CD14-positive monocyte (primary cell): ENCODE measurements at regions not wholly inside any gene's neighbourhood (a gene's known extent, or its start where the extent isn't known, plus 50 kb on each side); places are given as distances from the start of the nearest gene placed in this dataset.

Experiments
- DNase-seq, 3 donors: peaks; one replicate each; pipeline ENCODE4 v3.0.0-alpha.2; 2011 to 2022
- H2AFZ ChIP-seq: 2 replicates; pipeline ENCODE4 v1.6.0; 2012; ENCODE audit warnings: mild to moderate bottlenecking, low read depth, low read length, inconsistent platforms; ENCODE audit not compliant: insufficient read depth, poor library complexity, severe bottlenecking
- H3K27ac ChIP-seq, 2 donors: 1 replicate in 1 of 2; 2 replicates in 1 of 2; pipeline ENCODE4 v1.5.1; 2012 to 2013; ENCODE audit warnings: low read length in 2 of 2, control low read depth in 1 of 2, inconsistent platforms in 1 of 2, low read depth in 1 of 2, mild to moderate bottlenecking in 1 of 2
- H3K27me3 ChIP-seq, 2 donors: one replicate each; pipeline versions ENCODE4 v1.6.0 to v1.6.1; 2011 to 2013; ENCODE audit warnings: low read length in 2 of 2; ENCODE audit not compliant: control insufficient read depth in 2 of 2, insufficient read depth in 2 of 2
- H3K36me3 ChIP-seq, 2 donors: replicated peaks in 1 of 2; 1 replicate in 1 of 2; 2 replicates in 1 of 2; pipeline versions ENCODE4 v1.5.1 to v1.6.1; 2012 to 2013; ENCODE audit warnings: low read length in 2 of 2, control low read depth in 1 of 2, inconsistent platforms in 1 of 2, mild to moderate bottlenecking in 1 of 2; ENCODE audit not compliant: insufficient read depth in 2 of 2, control insufficient read depth in 1 of 2
- H3K4me1 ChIP-seq, 2 donors: 1 replicate in 1 of 2; 2 replicates in 1 of 2; pipeline versions ENCODE4 v1.5.1 to v1.6.1; 2012 to 2013; ENCODE audit warnings: low read length in 2 of 2, control low read depth in 1 of 2, inconsistent platforms in 1 of 2, mild to moderate bottlenecking in 1 of 2, moderate library complexity in 1 of 2; ENCODE audit not compliant: insufficient read depth in 2 of 2, control insufficient read depth in 1 of 2
- H3K4me2 ChIP-seq: replicated peaks from 2 replicates; pipeline ENCODE3; 2012; ENCODE audit warnings: low read length, moderate library complexity, mild to moderate bottlenecking; ENCODE audit not compliant: poor library complexity, severe bottlenecking; ENCODE audit errors: extremely low read depth
- H3K4me3 ChIP-seq, 3 experiments: fragments of 200-600 bp in 1 of 3; sonication (generic) in 1 of 3; replicated peaks in 1 of 3; 1 replicate in 2 of 3; 2 replicates in 1 of 3; pipeline ENCODE4 v1.5.1; 2011 to 2013; ENCODE audit warnings: low read length in 3 of 3, mild to moderate bottlenecking in 3 of 3, control low read depth in 2 of 3, low read depth in 2 of 3, inconsistent platforms in 1 of 3, moderate library complexity in 1 of 3
- H3K79me2 ChIP-seq: 2 replicates; pipeline ENCODE4 v1.6.0; 2012; ENCODE audit warnings: mild to moderate bottlenecking, control low read depth, inconsistent platforms, low read length, moderate library complexity; ENCODE audit not compliant: insufficient read depth
- H3K9ac ChIP-seq: 2 replicates; pipeline ENCODE4 v1.6.0; 2017; ENCODE audit warnings: low read length, mild to moderate bottlenecking; ENCODE audit not compliant: insufficient read depth, poor library complexity, severe bottlenecking
- H3K9me3 ChIP-seq, 2 donors: replicated peaks in 1 of 2; 1 replicate in 1 of 2; 2 replicates in 1 of 2; pipeline versions ENCODE4 v1.5.1 to v1.6.1; 2012 to 2013; ENCODE audit warnings: low read length in 2 of 2, control low read depth in 1 of 2; ENCODE audit not compliant: control insufficient read depth in 1 of 2, insufficient read depth in 1 of 2
- H4K20me1 ChIP-seq: 2 replicates; pipeline ENCODE4 v1.6.0; 2012; ENCODE audit warnings: mild to moderate bottlenecking, low read length, control low read depth, moderate library complexity; ENCODE audit not compliant: insufficient read depth
- H3K27ac Mint-ChIP-seq, 7 donors: one replicate each; pipeline ENCODE4 v1.8.0; 2020; ENCODE audit warnings: mild to moderate bottlenecking in 7 of 7, mixed read lengths in 7 of 7, moderate library complexity in 6 of 7, inconsistent platforms in 2 of 7
- H3K27me3 Mint-ChIP-seq, 3 donors: one replicate each; pipeline ENCODE4 v1.8.0; 2021 to 2022; ENCODE audit warnings: low read depth in 3 of 3, mild to moderate bottlenecking in 3 of 3, mixed read lengths in 3 of 3, moderate library complexity in 3 of 3, inconsistent platforms in 1 of 3
- H3K36me3 Mint-ChIP-seq, 2 donors: one replicate each; pipeline ENCODE4 v1.8.0; 2020; ENCODE audit warnings: mixed read lengths in 2 of 2, inconsistent platforms in 1 of 2, mild to moderate bottlenecking in 1 of 2
- H3K4me1 Mint-ChIP-seq: one replicate; pipeline ENCODE4 v1.8.0; 2020; ENCODE audit warnings: mild to moderate bottlenecking, mixed read lengths
- H3K4me3 Mint-ChIP-seq, 2 donors: one replicate each; pipeline ENCODE4 v1.8.0; 2020; ENCODE audit warnings: mild to moderate bottlenecking in 2 of 2, mixed read lengths in 2 of 2, moderate library complexity in 1 of 2
- H3K9me3 Mint-ChIP-seq, 7 donors: one replicate each; pipeline ENCODE4 v1.8.0; 2020 to 2022; ENCODE audit warnings: mixed read lengths in 7 of 7, mild to moderate bottlenecking in 6 of 7, moderate library complexity in 6 of 7, inconsistent platforms in 2 of 7
- CTCF ChIP-seq: fragments of 200-600 bp; IDR thresholded peaks from one replicate; pipeline ENCODE4 v1.8.0; 2022; ENCODE audit warnings: antibody characterized with exemption, mild to moderate bottlenecking
- WGBS: methylation state at CpG from one replicate; pipeline ENCODE4 v1.1.5; 2013; ENCODE audit warnings: missing lambda C conversion rate; ENCODE audit not compliant: insufficient coverage; 5-methylcytosine and 5-hydroxymethylcytosine counted together
- intact Hi-C, 2 donors: fragments of 100-400 bp; cut with micrococcal nuclease; formaldehyde crosslinking; loops; one replicate each; pipeline versions ENCODE4 v1.15.0 to v1.15.1; 2023

DNA sequence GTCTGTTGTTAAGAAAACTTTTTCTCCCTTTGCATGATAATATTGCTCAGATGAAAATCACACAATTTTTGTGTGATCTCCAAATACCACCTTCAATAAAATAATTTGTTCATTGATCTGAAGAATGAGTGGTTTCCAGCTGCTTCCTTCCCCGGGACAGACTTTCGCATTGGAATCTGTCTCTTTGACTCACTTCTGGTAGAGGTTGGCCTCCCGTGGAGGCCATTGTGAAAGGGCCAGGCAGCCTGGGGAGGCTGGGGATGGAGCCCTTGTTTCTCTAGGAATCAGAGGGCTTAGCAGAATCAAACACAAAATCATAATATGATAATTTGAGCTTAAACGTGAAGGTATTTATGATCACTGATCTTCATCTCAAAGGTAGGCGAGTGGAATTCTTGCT is 135.0 kb upstream of the ZNF536 start:
- Histone ChIP-seq H2AFZ (no peak overlapping the region), H3K27me3 (peaks cover 6 to 25% of the 10 kb centered on the region in 2 donors), H4K20me1 (no peaks in the 10 kb centered on the region), H3K9ac (no peak overlapping the region), H3K4me3 (no peak overlapping the region), H3K9me3 (no peaks in the 10 kb centered on the region), H3K4me2 (no peak overlapping the region), H3K79me2 (no peaks in the 10 kb centered on the region), H3K27ac (no peak overlapping the region), H3K36me3 (no peaks in the 10 kb centered on the region), H3K4me1 (no peaks in the 10 kb centered on the region)
- Mint-ChIP-seq H3K9me3 (peaks cover 0 to 1% (median 0%) of the 10 kb centered on the region in 7 donors), H3K4me3 (no peak overlapping the region), H3K27me3 (peaks cover 25 to 49% (median 27%) of the 10 kb centered on the region in 3 donors), H3K36me3 (no peaks in the 10 kb centered on the region), H3K27ac (no peak overlapping the region), H3K4me1 (no peaks in the 10 kb centered on the region)
- WGBS = no CpG with 5 or more reads among the region's 5 CpGs
- intact Hi-C loops = no loop called here
- TF ChIP-seq CTCF = no peak
- no peak for DNase-seq

DNA sequence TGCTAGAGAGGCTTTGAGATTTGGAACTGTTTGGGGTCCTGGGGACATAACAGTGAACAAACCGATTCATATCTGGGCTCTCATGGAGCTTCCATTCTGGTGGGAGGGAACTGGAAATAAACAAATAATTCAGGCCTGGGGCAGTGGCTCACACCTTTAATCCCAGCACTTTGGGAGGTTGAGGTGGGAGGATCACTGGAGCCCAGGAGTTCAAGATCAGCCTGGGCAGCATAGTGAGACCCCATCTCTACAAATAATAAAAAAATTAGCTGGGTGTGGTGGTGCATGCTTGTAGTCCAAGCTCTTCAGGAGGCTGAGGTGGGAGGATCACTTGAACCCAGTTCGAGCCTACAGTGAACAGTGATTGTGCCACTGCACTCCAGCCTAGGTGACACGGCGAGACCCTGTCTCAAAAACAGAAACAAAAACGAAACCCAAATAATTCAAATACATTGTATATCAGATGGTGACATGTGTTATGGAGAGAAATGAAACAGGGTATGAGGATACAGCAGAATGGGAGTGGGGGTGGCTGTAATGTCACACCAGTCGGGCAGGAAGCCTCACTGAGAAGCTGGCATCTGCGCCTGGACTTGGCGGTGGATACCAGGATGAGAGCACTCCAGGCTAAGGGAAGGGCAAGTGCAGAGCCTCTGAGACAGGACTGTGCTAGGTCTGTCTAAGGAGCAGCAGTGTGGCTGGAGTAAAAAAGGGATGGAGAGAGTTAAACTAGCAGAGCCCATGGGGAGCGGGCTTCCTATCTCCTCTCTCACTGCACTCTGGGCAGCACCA is 131.1 kb upstream of the ZNF536 start:
- Histone ChIP-seq H3K79me2 (no peaks in the 10 kb centered on the region), H2AFZ (no peak overlapping the region), H3K27ac (no peak overlapping the region), H3K4me3 (no peak overlapping the region), H3K4me1 (no peaks in the 10 kb centered on the region), H3K4me2 (no peak overlapping the region), H3K27me3 (peaks cover 6 to 12% of the 10 kb centered on the region in 2 donors), H3K36me3 (no peaks in the 10 kb centered on the region), H3K9ac (no peak overlapping the region), H4K20me1 (no peaks in the 10 kb centered on the region), H3K9me3 (no peaks in the 10 kb centered on the region)
- intact Hi-C loops = no loop called here
- Mint-ChIP-seq H3K36me3 (no peaks in the 10 kb centered on the region), H3K9me3 (peaks cover 0 to 1% (median 0%) of the 10 kb centered on the region in 7 donors), H3K4me3 (no peak overlapping the region), H3K4me1 (no peaks in the 10 kb centered on the region), H3K27ac (no peak overlapping the region), H3K27me3 (peaks cover 14 to 33% (median 15%) of the 10 kb centered on the region in 3 donors)
- DNase-seq = no peak
- 94% methylated on average over 5 of the region's 9 CpGs for WGBS
- no peak for TF ChIP-seq CTCF
